ENCODE measurements at regions not wholly inside any gene's neighbourhood (a gene's known extent, or its start where the extent isn't known, plus 50 kb on each side); places are given as distances from the start of the nearest gene placed in this dataset.

DNA sequence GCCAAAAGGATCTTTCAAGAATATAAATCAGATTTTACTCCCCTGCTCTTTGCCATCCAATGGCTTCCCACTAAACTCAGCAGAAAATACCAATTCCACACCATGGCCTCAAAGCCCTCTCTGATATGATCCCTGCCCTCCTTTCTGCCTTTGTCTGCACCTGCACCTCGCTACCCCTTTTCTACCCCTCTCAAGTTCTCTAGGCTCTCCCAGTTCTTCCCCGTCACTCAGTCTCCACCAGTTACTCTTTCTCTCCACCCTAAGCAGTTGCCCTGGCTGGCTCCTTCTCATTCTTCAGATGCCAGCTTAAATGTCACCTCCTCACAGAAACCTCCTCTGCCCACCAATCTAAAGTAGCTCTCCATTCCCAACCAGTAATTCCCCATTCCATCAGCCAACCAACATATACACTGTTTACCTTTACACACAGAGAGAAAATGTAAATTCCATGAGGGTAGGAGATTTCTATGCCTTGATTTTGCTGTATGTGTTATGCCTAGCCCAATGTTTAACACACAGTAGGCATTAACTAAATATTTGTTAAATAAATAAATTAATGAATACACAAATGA is 93.6 kb upstream of the LPP start:
- Histone ChIP-seq H3K4me1 (peaks cover 6 to 16% of the 10 kb centered on the region in 2 donors), H3K36me3 (no peaks in the 10 kb centered on the region), H3K27ac (no peak overlapping the region), H3K4me3 (no peak overlapping the region), H3K9me3 (no peaks in the 10 kb centered on the region), H3K27me3 (no peaks in the 10 kb centered on the region)
- ATAC-seq (no peak), DNase-seq (no peak)
- intact Hi-C loops (cut with DNase I; ENCODE audit: low total_unique reads): no loop called here
- TF ChIP-seq, protein P1, sequence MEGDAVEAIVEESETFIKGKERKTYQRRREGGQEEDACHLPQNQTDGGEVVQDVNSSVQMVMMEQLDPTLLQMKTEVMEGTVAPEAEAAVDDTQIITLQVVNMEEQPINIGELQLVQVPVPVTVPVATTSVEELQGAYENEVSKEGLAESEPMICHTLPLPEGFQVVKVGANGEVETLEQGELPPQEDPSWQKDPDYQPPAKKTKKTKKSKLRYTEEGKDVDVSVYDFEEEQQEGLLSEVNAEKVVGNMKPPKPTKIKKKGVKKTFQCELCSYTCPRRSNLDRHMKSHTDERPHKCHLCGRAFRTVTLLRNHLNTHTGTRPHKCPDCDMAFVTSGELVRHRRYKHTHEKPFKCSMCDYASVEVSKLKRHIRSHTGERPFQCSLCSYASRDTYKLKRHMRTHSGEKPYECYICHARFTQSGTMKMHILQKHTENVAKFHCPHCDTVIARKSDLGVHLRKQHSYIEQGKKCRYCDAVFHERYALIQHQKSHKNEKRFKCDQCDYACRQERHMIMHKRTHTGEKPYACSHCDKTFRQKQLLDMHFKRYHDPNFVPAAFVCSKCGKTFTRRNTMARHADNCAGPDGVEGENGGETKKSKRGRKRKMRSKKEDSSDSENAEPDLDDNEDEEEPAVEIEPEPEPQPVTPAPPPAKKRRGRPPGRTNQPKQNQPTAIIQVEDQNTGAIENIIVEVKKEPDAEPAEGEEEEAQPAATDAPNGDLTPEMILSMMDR (IDR thresholded peaks at IDR 0.05 in 4 of 5, conservative IDR thresholded peaks at IDR 0.05 in 1 of 5): no peak
- no peak for TF ChIP-seq POLR2A (IDR thresholded peaks at IDR 0.05)
- in situ Hi-C loops (cut with MboI; ENCODE audit: low sequenced_read_pairs in 4 of 4): loop anchor here in 1 of 4 donors (25.0 kb wide), 1 partner anchor 1077 kb away; no protein-coding TSS in a partner anchor

DNA sequence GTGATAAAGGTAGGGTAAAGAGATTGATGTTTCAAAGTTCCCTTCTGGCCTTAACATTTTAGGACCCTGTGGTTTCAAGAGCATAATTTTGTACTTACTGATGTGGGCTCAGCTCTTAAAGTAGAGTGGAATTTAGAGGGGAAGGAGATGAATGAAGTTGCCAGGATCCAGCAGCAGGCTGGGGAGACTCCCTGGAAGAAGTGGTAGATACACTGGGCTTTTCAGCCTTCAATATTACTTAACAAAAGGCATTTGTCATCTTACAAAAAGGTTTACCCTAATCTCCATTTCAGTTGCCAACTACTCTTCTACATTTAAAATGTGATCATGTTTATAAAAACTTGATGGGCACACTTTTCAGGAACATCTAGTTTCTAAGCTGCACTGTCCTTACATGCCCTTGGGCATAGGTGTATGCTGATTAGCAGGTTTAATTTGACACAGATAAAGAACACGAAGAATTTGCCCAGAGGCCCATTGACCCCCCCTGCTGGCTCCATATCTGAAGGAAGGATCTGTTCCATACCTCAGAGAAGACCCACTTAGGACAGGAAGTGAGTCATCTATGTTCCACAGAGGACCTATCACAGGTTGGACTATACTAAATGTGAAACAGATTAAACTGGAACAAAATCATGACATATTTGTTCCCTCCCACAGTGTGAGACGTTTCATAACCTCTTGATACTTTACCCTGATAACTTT is 93.0 kb upstream of the LPP start:
- in situ Hi-C loops (cut with MboI; ENCODE audit: low sequenced_read_pairs in 4 of 4): loop anchor here in 1 of 4 donors (25.0 kb wide), 1 partner anchor 1076 kb away; no protein-coding TSS in a partner anchor
- DNase-seq: no peak
- peaks cover 6 to 16% of the 10 kb centered on the region in 2 donors for H3K4me1 ChIP-seq
- peak; percentile 56 to 72 for ATAC-seq
- H3K36me3 ChIP-seq: no peaks in the 10 kb centered on the region
- no peaks in the 10 kb centered on the region for H3K9me3 ChIP-seq
- intact Hi-C loops (cut with DNase I; ENCODE audit: low total_unique reads): no loop called here
- peak overlapping the region in 1 of 4 donors; percentile 25 for H3K27ac ChIP-seq
- H3K4me3 ChIP-seq: no peak overlapping the region
- H3K27me3 ChIP-seq: no peaks in the 10 kb centered on the region
- TF ChIP-seq POLR2A (IDR thresholded peaks at IDR 0.05): no peak
- TF ChIP-seq, protein P1 (IDR thresholded peaks at IDR 0.05 in 4 of 5, conservative IDR thresholded peaks at IDR 0.05 in 1 of 5): no peak

DNA sequence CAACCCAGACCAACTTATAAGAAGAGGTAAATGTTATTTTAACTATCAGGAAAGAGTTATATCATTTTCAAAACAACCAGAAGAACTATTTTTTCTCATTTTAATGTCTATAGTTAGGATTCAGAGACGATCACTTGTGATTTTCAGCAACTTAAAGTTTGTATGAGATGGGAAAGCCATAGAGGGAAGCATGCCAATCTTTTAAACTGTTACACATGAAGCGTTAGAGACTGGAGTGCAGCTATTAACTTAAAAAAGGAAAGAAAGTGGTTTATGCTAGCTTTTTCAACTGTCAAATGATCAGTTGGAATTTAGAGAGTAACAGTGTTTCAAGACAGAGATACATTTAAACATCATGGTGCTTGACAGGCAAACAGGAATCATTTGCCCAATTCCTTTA is 91.7 kb upstream of the LPP start:
- in situ Hi-C loops (cut with MboI; ENCODE audit: low sequenced_read_pairs in 4 of 4): loop anchor here in 1 of 4 donors (25.0 kb wide), 1 partner anchor 1075 kb away; no protein-coding TSS in a partner anchor

DNA sequence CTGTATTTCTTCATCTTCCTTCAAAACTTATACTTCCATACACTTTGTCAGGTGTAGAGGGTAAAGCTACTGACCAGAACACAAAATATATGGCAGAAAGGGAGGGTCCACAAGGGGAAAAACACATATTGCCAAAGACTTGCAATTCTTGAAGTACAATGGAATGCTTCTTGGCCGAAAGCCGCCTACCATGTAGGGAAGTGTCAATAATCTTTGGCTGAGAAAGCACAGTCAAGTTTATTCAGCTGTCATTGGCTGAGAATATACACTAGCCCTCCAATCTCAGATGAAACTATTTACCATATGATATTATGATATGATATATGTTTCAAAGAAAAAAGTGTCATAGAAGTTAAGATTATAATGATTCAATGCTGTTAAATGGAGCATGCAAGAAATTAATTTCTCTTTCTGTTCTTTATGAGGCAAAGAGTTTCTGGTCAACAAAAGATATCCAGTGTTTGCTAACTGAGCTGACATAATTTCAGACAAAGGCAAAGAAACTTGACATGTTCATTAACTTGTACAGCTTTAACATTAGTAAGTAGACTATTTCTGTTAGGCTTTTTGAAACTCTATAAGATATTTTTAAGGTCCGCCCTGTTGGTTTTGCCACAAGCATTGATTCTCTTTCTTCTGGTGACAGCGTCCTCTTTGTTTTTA is 89.0 kb upstream of the LPP start:
- Histone ChIP-seq H3K9me3 (no peaks in the 10 kb centered on the region), H3K4me1 (peaks cover 6 to 16% of the 10 kb centered on the region in 2 donors), H3K36me3 (no peaks in the 10 kb centered on the region), H3K27me3 (no peaks in the 10 kb centered on the region), H3K4me3 (no peak overlapping the region), H3K27ac (no peak overlapping the region)
- TF ChIP-seq POLR2A (IDR thresholded peaks at IDR 0.05): no peak
- TF ChIP-seq, protein P1 (IDR thresholded peaks at IDR 0.05 in 4 of 5, conservative IDR thresholded peaks at IDR 0.05 in 1 of 5): no peak
- in situ Hi-C loops (cut with MboI; ENCODE audit: low sequenced_read_pairs in 4 of 4): loop anchor here in 1 of 4 donors (25.0 kb wide), 1 partner anchor 1072 kb away; no protein-coding TSS in a partner anchor
- no peak for DNase-seq
- intact Hi-C loops (cut with DNase I; ENCODE audit: low total_unique reads): no loop called here
- ATAC-seq: no peak

More for the DNA sequence above, 91.7 kb upstream of the LPP start:
- H3K36me3 ChIP-seq: no peaks in the 10 kb centered on the region
- DNase-seq (no peak), ATAC-seq (no peak)
- no peaks in the 10 kb centered on the region for H3K27me3 ChIP-seq
- no peak overlapping the region for H3K27ac ChIP-seq
- H3K4me1 ChIP-seq: peaks cover 6 to 16% of the 10 kb centered on the region in 2 donors
- intact Hi-C loops (cut with DNase I; ENCODE audit: low total_unique reads): no loop called here
- H3K9me3 ChIP-seq: no peaks in the 10 kb centered on the region
- no peak overlapping the region for H3K4me3 ChIP-seq
- TF ChIP-seq POLR2A (IDR thresholded peaks at IDR 0.05): no peak
- TF ChIP-seq, protein P1 (IDR thresholded peaks at IDR 0.05 in 4 of 5, conservative IDR thresholded peaks at IDR 0.05 in 1 of 5): no peak

Data from gastrocnemius medialis (tissue), 4 donors.